ACHN (cell line): ENCODE measurements at regions not wholly inside any gene's neighbourhood (a gene's known extent, or its start where the extent isn't known, plus 50 kb on each side); places are given as distances from the start of the nearest gene placed in this dataset.
"Not testable (repeated sequence)": the region's sequence is repeated elsewhere in the genome, so short reads cannot be mapped to it uniquely, and the experiment has no call there.

Experiments used
- DNase-seq: peaks from one replicate; pipeline ENCODE4 v3.0.0-alpha.2; 2015
- in situ Hi-C: cut with HindIII; loops from 2 replicates; pipeline ENCODE4 v1.10.0; 2017; ENCODE audit warnings: low sequenced_read_pairs, low pct_ligation_motif_present, low pct_unique_long_range_greater_than_20kb

DNA sequence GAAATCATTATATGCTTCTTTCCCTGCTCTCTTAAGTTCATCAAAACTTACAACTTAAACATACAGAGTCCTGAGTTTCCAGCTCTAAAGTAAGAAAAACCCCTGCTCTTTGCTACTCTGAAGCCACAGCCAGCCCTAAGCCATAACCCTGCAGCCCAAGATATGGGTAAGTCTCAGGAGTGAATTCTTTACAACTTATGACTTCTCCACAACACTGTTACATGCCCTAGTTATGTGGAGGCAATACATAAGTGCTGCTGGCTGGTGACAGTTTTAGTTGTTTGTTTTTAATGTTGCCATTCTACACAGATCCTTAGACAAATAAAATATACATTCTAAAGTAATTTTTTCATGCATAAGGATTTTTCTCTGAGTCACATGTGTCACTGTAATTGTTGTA, 100.2 kb downstream of the FBXO8 start:
- no peak for DNase-seq
- in situ Hi-C loops, result no loop called here

DNA sequence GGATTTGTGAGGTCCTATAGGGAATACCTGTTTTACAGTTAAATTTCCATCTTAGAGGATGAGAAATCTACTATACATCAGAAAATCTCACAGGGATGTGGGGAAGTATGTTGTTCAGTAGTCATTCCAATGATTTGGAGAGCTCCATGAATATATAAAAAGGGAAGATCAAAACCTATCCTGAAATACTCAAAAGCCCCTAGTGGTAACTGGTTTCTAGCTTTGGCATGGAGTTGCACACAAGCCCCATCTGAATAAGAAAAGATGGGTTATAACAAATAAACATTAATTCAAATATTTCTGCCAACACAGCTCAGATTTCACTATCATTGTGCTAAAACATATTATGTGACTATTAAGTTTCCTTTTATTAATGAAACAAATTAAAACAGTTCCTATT, 101.6 kb downstream of the FBXO8 start:
- in situ Hi-C loops, result no loop called here
- DNase-seq, result no peak

DNA sequence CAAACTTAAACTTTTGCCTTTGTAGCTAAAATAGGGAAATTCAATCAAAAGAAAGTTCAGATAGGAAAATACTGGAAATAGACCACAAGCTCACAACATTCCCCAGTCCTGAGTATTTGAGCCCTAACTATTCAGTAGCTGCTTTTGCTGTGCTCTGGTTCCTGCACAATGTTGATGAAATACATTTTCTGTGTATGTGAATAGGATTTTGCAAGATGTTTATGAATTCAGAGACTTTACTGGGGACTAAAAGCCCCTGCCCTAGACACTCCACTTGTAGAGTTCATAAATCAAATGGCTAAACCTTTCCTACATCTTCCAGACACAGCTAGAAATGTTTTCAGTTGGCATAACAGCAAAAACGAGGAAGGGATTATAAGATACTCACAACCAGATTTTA, 105.9 kb downstream of the FBXO8 start:
- no peak for DNase-seq
- in situ Hi-C loops, result no loop called here

DNA sequence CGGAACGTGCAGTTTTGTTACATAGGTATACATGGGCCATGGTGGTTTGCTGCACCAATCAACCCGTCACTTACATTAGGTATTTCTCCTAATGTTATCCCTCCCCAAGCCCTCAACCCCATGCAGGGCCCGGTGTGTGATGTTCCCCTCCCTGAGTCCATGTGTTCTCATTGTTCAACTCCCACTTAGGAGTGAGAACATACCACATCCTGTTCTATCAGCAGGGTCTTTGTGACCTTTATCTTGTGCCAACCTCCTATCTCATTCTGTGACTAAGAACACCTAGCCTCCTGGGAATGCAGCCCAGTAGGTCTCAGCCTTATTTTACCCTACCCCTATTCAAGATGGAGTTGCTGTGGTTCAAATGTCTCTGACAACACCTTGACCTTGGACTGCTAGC, 107.6 kb downstream of the FBXO8 start:
- DNase-seq, in situ Hi-C loops: not testable (repeated sequence)

DNA sequence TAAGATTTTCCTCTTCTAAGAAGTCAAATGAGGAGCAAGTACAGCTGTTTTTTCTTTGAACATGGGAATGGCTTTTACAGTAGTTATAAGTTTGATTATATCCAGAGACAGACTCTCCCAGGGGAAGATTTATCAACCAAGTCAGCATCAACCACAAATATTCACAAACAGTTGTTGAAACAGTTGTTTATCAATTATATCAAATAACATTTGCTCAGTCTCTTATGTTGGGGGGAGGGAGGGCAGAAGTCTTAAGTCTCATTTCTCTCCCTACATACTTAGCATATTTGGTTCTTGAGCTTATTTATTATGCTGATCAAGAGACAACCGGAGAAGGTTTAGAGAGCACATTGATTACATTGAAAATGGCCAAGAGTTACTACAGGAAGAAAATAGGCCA, 110.1 kb downstream of the FBXO8 start:
- DNase-seq, result no peak
- in situ Hi-C loops, result no loop called here

DNA sequence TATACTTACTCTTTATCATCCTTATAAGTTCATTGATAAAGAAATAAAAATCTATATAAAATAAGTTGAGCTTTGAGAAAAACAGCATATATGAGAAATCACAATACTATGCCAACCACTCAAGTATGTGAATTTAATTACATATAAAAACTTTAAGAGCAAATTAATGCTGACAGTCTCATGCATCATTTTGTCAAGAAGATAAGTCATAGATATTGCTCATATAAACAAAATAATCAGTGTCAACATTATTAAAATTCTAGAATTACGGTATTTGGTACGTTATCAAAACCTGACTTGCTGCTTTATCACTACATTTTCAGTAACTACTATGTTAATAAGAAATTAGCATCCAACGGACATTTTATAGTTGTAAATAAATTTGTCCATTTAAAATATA, 111.2 kb downstream of the FBXO8 start:
- in situ Hi-C loops, result no loop called here

DNA sequence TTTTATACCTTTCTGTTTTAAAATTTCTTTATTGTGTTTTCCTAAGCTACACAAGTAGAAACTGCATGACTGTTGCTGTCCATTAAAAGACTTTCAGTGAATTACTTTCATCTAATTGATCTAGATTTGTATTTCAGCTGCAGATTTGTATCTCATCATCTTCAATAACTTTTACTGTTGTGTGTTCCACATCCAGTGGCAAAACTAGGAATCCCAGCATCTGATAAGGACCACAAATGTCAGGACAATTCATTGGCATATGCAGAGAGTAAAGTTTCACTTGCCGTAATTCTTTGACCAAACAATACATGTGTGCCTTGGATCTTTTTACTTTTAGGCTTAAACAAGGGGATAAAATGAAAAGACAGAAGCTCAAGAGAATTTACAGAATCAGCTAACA, 112.6 kb downstream of the FBXO8 start:
- DNase-seq, result no peak
- in situ Hi-C loops, result no loop called here

More for the DNA sequence above, 111.2 kb downstream of the FBXO8 start:
- DNase-seq, result no peak

DNA sequence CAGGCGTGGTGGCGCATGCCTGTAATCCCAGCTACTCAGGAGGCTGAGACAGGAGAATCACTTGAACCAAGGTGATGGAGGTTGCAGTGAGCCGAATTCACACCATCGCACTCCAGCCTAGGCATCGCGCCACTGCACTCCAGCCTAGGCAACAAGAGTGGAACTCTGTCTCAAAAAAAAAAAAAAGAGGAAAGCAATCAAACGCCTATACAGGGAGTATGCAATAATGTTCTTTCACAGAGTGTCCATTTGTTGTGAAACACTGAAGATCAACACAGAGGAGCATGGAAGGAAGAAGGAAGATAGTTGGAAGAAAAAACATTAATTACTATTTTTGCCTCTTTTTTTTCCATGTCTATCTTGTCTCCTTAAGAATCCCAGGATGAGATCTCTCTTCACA, 113.4 kb downstream of the FBXO8 start:
- in situ Hi-C loops, result no loop called here
- DNase-seq, result no peak

DNA sequence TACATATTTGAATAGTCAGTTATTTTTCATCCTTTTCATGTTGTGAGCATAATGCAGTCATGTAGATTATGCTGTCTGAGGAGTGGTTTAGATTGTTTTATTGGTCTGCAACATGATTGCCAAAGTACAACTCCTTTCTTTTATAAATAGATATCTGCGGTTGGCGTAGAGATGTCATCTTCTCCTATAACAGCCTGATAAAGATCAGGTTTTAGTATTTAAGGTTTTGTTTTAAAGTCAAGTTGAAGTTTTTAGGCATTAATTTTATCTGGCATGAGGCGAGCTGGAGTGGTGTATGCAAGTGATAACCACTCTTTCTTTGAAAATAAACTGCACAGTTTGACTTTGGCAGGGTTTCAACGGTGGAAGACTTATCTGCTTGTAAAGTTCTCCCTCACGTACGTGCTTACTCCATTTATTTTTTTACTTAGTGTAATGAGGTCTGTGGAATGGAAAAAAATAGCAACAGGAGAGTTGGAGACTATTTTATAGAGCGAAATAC, 126.3 kb downstream of the FBXO8 start:
- in situ Hi-C loops, result no loop called here

DNA sequence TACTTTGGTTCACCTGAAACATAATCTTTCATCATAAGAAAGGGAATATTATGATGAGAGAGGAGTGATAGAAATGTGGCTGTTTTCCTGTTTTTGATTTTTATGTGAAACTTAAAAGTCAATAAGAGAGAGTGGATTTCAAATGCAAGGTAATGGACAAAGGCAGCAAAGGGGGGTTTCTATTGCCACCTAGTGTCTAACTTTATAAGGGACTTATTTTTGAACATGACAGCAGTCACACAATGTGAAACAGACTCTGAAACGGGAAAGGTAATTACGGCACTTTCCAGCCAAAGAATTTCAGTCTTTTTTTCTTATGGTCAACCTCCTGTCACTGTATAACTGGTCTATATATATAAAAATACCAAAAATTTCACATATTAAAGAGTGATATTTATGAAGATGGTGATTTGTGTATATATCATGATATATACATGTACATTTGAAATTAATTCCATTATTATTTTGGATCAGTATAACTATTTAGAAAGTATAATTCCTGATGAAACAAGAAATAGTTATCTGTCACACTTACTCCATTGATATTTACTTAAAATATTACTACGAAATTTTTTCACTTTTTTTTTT, 127.1 kb downstream of the FBXO8 start:
- in situ Hi-C loops, result no loop called here
- DNase-seq, result peak; percentile 68

More for the DNA sequence above, 126.3 kb downstream of the FBXO8 start:
- no peak for DNase-seq

DNA sequence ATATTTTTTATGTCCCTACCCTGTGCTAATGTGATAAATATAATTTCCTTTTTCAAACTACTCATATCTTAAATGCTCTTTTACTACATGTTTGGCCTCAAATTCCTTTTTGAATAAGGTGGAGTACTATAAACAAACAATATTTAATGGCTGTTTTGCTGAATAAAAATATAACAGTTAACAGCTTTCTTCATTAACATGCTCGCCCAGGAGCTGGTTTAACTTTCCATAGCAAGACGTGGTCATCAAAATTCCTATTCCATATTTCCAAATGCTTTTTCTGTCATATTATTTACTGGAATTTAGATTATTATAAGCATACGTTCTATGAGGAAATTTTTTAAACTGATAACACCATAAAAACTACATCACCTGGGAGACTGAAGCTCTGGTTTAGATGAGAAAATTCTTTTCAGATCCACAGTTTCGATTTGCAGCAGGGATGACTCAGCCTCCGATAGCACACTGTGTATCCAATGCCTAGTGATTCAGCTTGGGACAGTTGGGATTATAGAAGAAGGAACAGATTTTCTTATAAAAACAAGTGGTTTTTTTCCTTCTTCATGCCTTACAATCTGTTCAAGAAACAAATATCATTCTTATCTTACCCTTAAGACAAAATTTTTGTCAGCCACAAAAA, 129.1 kb downstream of the FBXO8 start:
- peak; percentile 69 for DNase-seq
- in situ Hi-C loops, result no loop called here

DNA sequence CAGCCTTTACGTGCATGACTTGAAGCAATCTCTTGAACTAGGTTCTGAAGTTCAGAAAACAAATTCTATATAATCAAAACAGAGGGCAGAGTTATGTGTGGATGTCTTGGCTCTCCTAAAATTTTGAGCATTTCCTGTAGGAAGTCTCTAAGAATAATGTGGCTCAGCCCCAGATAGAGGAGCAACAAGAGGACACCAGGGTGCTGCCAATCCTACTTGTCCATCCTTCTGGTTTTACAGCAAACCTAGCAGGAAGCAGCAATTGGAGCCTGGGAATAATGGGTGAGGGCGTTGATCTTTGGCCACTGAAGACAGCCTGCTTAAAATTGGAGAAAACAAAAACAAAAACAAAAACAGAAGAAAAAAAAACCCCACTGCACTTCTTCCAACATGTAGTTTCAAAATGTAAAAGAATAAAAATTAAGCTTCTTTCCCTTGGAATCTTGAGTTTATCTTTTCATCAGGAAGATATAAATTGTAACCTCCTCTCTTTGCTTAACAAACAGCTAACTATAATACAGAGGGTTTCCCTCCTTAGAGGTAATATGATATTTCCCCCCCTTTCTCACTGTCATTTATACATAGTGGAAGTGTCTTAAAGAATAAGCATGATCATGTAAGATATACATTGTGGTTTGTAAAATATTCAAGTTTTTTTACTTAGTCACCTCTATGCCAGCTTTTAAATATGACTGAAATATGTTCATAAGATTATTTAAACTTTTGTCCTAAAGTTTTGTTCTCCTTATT, 130.6 kb downstream of the FBXO8 start:
- in situ Hi-C loops, result no loop called here
- DNase-seq, result no peak

DNA sequence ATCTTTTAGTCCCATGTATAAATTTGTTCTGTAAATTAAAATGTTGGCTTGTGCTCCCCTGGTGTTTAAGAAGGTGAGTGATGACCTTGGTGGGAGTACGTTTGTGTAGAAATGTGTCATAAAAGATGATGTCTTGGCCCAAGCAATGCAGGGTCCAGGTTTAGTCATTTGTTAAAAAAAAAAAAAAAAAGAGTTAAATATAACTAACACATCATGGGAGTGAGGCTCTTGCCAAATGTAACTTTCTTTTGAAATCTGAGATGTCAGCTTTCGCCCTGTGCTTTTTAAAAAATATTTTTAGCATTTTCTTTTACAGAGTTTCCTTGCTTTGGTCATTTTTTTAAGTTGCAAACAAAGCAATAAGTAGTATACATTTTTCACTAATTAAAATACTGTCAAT, 135.6 kb downstream of the FBXO8 start:
- in situ Hi-C loops, result no loop called here
- no peak for DNase-seq

DNA sequence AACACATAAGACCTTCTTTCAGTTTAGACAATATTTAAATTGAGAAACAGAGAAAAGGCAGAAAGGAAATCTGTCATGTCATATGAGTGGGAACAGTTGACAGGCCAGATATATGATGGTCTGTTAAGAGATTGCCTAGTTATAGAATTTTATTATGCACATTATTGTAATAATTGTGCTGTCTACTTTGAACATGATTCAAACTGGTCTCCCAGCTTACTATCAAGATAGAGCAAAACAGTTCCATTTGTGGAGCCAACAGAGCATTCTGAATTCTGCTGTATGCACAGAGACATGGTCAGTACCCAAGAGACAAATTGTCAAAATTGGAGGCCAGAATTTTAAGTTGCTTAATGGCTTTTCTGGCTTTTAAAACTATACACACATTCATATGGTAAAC, 139.4 kb downstream of the FBXO8 start:
- no peak for DNase-seq
- in situ Hi-C loops, result no loop called here

DNA sequence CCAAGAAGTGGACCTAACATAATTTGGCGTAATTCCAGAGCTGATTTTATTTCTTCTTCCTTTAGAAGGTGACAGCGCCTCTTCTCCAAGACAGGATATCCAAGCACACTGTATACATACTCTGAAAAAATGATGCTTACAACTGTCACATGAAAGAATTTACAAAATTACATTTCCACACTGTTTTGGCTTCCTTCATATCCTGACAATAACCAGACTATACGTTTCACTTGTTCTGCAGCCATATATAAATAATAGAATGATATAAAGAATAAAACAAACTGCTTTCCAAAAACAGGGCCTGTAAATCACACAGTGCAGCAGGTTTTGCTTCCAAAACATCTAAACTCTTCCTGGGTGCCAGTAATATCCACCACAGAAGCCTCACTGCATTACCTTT, 141.6 kb downstream of the FBXO8 start:
- no peak for DNase-seq
- in situ Hi-C loops, result no loop called here

DNA sequence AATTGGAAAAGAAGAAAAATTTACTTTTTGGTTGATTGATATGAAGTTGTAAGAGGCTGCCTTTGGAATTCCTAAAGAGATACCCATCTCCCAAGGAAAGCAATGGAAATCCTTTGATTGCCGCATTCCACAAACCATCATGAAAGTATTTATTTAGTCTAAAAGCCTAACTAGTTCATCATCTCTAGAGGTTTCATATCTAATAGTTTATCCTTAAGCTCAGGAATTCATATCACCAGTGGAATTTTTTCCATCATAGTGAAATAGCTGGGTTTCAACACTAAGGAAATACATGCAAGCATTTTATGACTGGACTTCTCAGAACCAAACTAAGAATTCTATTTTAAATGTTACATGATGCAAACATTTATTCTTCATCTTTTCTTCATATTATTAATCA, 144.9 kb downstream of the FBXO8 start:
- DNase-seq, result no peak
- in situ Hi-C loops, result no loop called here

DNA sequence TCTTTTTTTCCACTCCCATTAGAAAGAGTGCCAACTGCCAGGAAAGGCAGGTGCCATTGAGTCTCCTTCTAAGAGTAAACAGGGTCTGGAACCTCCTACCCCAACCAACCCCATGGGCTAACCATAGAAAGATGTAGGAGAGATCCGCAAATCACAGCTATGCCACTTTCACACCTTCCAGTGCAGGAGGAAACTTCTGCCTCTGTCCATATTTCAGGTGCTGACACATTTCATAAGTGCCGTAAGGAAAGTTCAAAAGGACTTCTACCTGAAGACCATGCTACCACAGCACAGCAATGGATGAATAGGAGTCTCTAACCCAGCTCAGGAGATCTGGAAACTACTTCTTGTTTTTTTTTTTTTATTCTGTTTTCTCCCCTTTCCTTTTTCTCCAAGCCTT, 145.8 kb downstream of the FBXO8 start:
- no peak for DNase-seq
- in situ Hi-C loops, result no loop called here

DNA sequence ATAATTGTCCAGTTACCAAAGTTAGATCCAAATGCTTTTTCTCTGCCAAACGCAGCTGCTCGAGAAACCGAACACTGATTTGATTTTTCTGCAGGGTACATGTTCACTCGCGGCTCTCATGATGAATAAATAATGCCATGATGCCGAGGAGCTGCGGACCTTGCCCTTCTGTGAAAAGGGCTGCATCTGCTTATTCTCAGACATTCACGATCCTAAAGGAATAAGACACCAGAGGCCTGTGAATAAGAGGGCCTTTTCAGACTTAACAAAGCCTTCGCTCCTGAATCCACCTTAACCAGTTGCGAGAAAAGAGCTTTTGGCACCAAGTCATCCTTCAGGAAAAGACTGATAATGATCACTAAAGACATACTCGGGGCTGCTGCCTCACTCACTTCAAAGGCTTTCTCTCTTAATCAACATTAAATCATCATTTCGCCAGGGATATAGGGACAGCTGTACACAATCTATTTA, 147.5 kb downstream of the FBXO8 start:
- in situ Hi-C loops, result no loop called here
- peak; percentile 6 for DNase-seq

DNA sequence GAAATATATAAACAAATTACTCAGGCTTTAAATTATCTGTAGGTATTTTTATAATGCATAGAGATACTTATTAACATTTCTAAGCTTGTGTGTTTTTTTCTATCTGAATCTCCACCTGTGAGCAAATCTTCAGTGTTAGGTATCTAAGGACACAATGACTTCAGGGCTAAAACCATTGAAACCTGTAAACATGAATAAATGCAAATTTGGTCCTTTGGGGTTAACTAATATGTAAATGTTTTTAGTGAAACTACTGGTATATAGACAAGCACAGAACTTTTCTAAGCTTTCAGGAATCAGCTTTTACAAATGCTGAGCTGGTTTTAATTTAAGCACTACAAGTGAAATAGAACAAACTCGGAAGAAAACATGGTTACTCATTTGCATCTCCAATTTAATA, 147.9 kb downstream of the FBXO8 start:
- no peak for DNase-seq
- in situ Hi-C loops, result no loop called here

DNA sequence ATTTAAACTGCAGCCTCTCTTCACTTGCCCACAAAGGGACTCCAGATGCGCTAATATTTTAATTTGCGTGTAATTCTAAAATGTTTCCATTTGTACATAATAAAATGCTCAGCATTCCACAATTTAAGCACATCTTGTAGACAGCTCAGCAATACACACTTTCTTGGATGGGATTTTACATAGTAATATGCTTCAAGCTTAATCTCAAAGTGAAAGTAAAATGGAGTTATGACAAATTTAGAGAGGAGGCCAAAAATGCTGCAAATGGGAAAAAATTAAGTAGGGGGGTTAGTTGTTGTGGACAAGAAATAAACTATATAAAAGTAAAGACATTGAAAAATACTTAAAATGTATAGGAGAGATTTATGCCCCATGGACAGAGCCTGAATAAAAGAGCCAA, 149.1 kb downstream of the FBXO8 start:
- in situ Hi-C loops, result no loop called here
- DNase-seq, result no peak
